ENCODE measurements at regions not wholly inside any gene's neighbourhood (a gene's known extent, or its start where the extent isn't known, plus 50 kb on each side); places are given as distances from the start of the nearest gene placed in this dataset.

- Histone ChIP-seq H3K4me1 (ENCODE audit: control insufficient read depth, extremely low read depth, insufficient read depth, low read length) (peaks cover 3% of the 10 kb centered on the region), H3K27me3 (ENCODE audit: control insufficient read depth, insufficient read depth, low read length) (no peaks in the 10 kb centered on the region), H4K20me1 (ENCODE audit: control insufficient read depth, extremely low read depth, insufficient read depth, low read length) (no peaks in the 10 kb centered on the region), H2AFZ (ENCODE audit: low read length) (no peak overlapping the region), H3K4me2 (ENCODE audit: extremely low read depth, insufficient read depth, low read length) (no peak overlapping the region), H3K27ac (ENCODE audit: insufficient read depth, low read length) (no peak overlapping the region), H3K4me3 (replicated peaks in 1 of 4; ENCODE audit: control extremely low read depth in 1 of 4, insufficient read depth in 1 of 4, low read depth in 3 of 4, low read length in 4 of 4) (no peak overlapping the region), H3K79me2 (ENCODE audit: control insufficient read depth, insufficient read depth, low read length) (no peaks in the 10 kb centered on the region), H3K9ac (ENCODE audit: insufficient read depth, low read length) (no peak overlapping the region), H3K9me3 (ENCODE audit: control insufficient read depth, insufficient read depth, low read depth, low read length) (no peaks in the 10 kb centered on the region), H3K36me3 (ENCODE audit: control insufficient read depth, insufficient read depth, low read length) (no peaks in the 10 kb centered on the region)
- TF ChIP-seq EZH2 (IDR thresholded peaks at IDR 0.05; ENCODE audit: low read length, missing control alignments) (no peak), CTCF (conservative IDR thresholded peaks at IDR 0.05 in 1 of 2, IDR thresholded peaks at IDR 0.05 in 1 of 2; ENCODE audit: low read depth in 1 of 2, low read length in 2 of 2) (no peak)
- DNase-seq (ENCODE audit: low read depth in 2 of 2) = no peak
Observed at GRCh38 chr12:95607642-95608041, 56.4 kb upstream of the USP44 start.

GRCh38 chr12:95605875-95606274, 54.6 kb upstream of the USP44 start:
- Histone ChIP-seq H3K79me2 (ENCODE audit: control insufficient read depth, insufficient read depth, low read length) (no peaks in the 10 kb centered on the region), H3K4me2 (ENCODE audit: extremely low read depth, insufficient read depth, low read length) (no peak overlapping the region), H3K4me3 (replicated peaks in 1 of 4; ENCODE audit: control extremely low read depth in 1 of 4, insufficient read depth in 1 of 4, low read depth in 3 of 4, low read length in 4 of 4) (no peak overlapping the region), H3K9me3 (ENCODE audit: control insufficient read depth, insufficient read depth, low read depth, low read length) (no peaks in the 10 kb centered on the region), H4K20me1 (ENCODE audit: control insufficient read depth, extremely low read depth, insufficient read depth, low read length) (no peaks in the 10 kb centered on the region), H3K9ac (ENCODE audit: insufficient read depth, low read length) (no peak overlapping the region), H2AFZ (ENCODE audit: low read length) (no peak overlapping the region), H3K4me1 (ENCODE audit: control insufficient read depth, extremely low read depth, insufficient read depth, low read length) (peaks cover 15% of the 10 kb centered on the region), H3K27me3 (ENCODE audit: control insufficient read depth, insufficient read depth, low read length) (no peaks in the 10 kb centered on the region), H3K36me3 (ENCODE audit: control insufficient read depth, insufficient read depth, low read length) (no peaks in the 10 kb centered on the region), H3K27ac (ENCODE audit: insufficient read depth, low read length) (no peak overlapping the region)
- TF ChIP-seq EZH2 (IDR thresholded peaks at IDR 0.05; ENCODE audit: low read length, missing control alignments) = no peak
- no peak for TF ChIP-seq CTCF (conservative IDR thresholded peaks at IDR 0.05 in 1 of 2, IDR thresholded peaks at IDR 0.05 in 1 of 2; ENCODE audit: low read depth in 1 of 2, low read length in 2 of 2)
- DNase-seq (ENCODE audit: low read depth in 2 of 2) = peak in 1 of 2 donors; percentile 41

GRCh38 chr12:95605087-95605486, 53.8 kb upstream of the USP44 start:
- Histone ChIP-seq H3K27me3 (ENCODE audit: control insufficient read depth, insufficient read depth, low read length) (no peaks in the 10 kb centered on the region), H3K36me3 (ENCODE audit: control insufficient read depth, insufficient read depth, low read length) (no peaks in the 10 kb centered on the region), H3K27ac (ENCODE audit: insufficient read depth, low read length) (no peak overlapping the region), H4K20me1 (ENCODE audit: control insufficient read depth, extremely low read depth, insufficient read depth, low read length) (no peaks in the 10 kb centered on the region), H2AFZ (ENCODE audit: low read length) (no peak overlapping the region), H3K79me2 (ENCODE audit: control insufficient read depth, insufficient read depth, low read length) (no peaks in the 10 kb centered on the region), H3K9me3 (ENCODE audit: control insufficient read depth, insufficient read depth, low read depth, low read length) (no peaks in the 10 kb centered on the region), H3K9ac (ENCODE audit: insufficient read depth, low read length) (no peak overlapping the region), H3K4me2 (ENCODE audit: extremely low read depth, insufficient read depth, low read length) (peak overlapping the region; percentile 40), H3K4me1 (ENCODE audit: control insufficient read depth, extremely low read depth, insufficient read depth, low read length) (peaks cover 15% of the 10 kb centered on the region), H3K4me3 (replicated peaks in 1 of 4; ENCODE audit: control extremely low read depth in 1 of 4, insufficient read depth in 1 of 4, low read depth in 3 of 4, low read length in 4 of 4) (no peak overlapping the region)
- peak; percentile 22 to 81 for DNase-seq (ENCODE audit: low read depth in 2 of 2)
- TF ChIP-seq CTCF (conservative IDR thresholded peaks at IDR 0.05 in 1 of 2, IDR thresholded peaks at IDR 0.05 in 1 of 2; ENCODE audit: low read depth in 1 of 2, low read length in 2 of 2) (no peak), EZH2 (IDR thresholded peaks at IDR 0.05; ENCODE audit: low read length, missing control alignments) (no peak)

All from fibroblast of lung (primary cell).